Lung (tissue), 11 donors: ENCODE measurements at regions not wholly inside any gene's neighbourhood (a gene's known extent, or its start where the extent isn't known, plus 50 kb on each side); places are given as distances from the start of the nearest gene placed in this dataset.

Source experiments
- ATAC-seq: fragments of 200-7000 bp; cut with Tn5 transposase; one replicate; pipeline ENCODE4 v1.9.1; 2020; ENCODE audit warnings: moderate number of reproducible peaks; ENCODE audit not compliant: insufficient read depth, low FRiP score
- DNase-seq, 3 donors: peaks; one replicate each; pipeline ENCODE4 v3.0.0-alpha.2; 2013 to 2017
- H3K27ac ChIP-seq, 2 donors: one replicate each; pipeline ENCODE4 v1.5.1; 2013; ENCODE audit warnings: mild to moderate bottlenecking in 2 of 2, moderate library complexity in 2 of 2, control low read depth in 1 of 2, inconsistent platforms in 1 of 2, low read depth in 1 of 2, low read length in 1 of 2
- H3K27me3 ChIP-seq, 3 donors: one replicate each; pipeline ENCODE4 v1.5.1; 2013; ENCODE audit warnings: low read length in 2 of 3; ENCODE audit not compliant: control insufficient read depth in 3 of 3, insufficient read depth in 3 of 3
- H3K36me3 ChIP-seq, 4 donors: one replicate each; pipeline ENCODE4 v1.5.1; 2013; ENCODE audit warnings: low read length in 4 of 4, mild to moderate bottlenecking in 1 of 4, moderate library complexity in 1 of 4; ENCODE audit not compliant: control insufficient read depth in 4 of 4, insufficient read depth in 4 of 4
- H3K4me1 ChIP-seq, 5 donors: one replicate each; pipeline ENCODE4 v1.5.1; 2013; ENCODE audit warnings: low read length in 5 of 5, mild to moderate bottlenecking in 2 of 5, moderate library complexity in 1 of 5; ENCODE audit not compliant: control insufficient read depth in 5 of 5, insufficient read depth in 5 of 5
- H3K4me3 ChIP-seq: one replicate; pipeline ENCODE4 v1.5.1; 2013; ENCODE audit warnings: mild to moderate bottlenecking, control low read depth, moderate library complexity
- H3K9ac ChIP-seq, 2 donors: one replicate each; pipeline ENCODE4 v1.5.1; 2013; ENCODE audit warnings: low read length in 2 of 2, control low read depth in 1 of 2; ENCODE audit not compliant: insufficient read depth in 1 of 2
- H3K9me3 ChIP-seq, 4 donors: one replicate each; pipeline ENCODE4 v1.5.1; 2013; ENCODE audit warnings: low read length in 3 of 4, mild to moderate bottlenecking in 1 of 4, moderate library complexity in 1 of 4; ENCODE audit not compliant: control insufficient read depth in 4 of 4, insufficient read depth in 3 of 4
- CTCF ChIP-seq: IDR thresholded peaks from 2 replicates; pipeline ENCODE4 v1.5.1; 2012; ENCODE audit warnings: mild to moderate bottlenecking; ENCODE audit errors: control extremely low read depth, extremely low read depth
- WGBS, 2 donors: extraction: QIAGEN DNeasy Blood & Tissue Kit; methylation state at CpG; one replicate each; pipeline ENCODE4 v1.1.7; 2013; 5-methylcytosine and 5-hydroxymethylcytosine counted together
- donor health status: control.
- donor health status: control.
- donor health status: Bipolar disorder and iron deficiency.
- donor health status: healthy.
- donor health status: DM: yes; HTN: yes; CAD: no.

GRCh38 chr1:5596651-5597050 lies 395.6 kb downstream of the NPHP4 start:
- Histone ChIP-seq H3K36me3 (no peaks in the 10 kb centered on the region), H3K4me3 (no peak overlapping the region), H3K27ac (no peak overlapping the region), H3K27me3 (no peaks in the 10 kb centered on the region), H3K9me3 (peaks cover 0 to 8% (median 0%) of the 10 kb centered on the region in 4 donors), H3K4me1 (peaks cover 0 to 11% (median 0%) of the 10 kb centered on the region in 5 donors), H3K9ac (no peak overlapping the region)
- no peak for DNase-seq
- WGBS, 2 donors: 76 to 83% methylated on average over 8 of the region's 8 CpGs
- ATAC-seq: no peak
- no peak for TF ChIP-seq CTCF

GRCh38 chr1:5595531-5596170 lies 396.6 kb downstream of the NPHP4 start:
- Histone ChIP-seq H3K27ac (no peak overlapping the region), H3K9ac (no peak overlapping the region), H3K4me3 (no peak overlapping the region), H3K27me3 (no peaks in the 10 kb centered on the region), H3K9me3 (peaks cover 0 to 8% (median 3%) of the 10 kb centered on the region in 4 donors), H3K36me3 (no peaks in the 10 kb centered on the region), H3K4me1 (peaks cover 0 to 11% (median 0%) of the 10 kb centered on the region in 5 donors)
- DNase-seq (no peak), ATAC-seq (no peak)
- 87 to 90% methylated on average over 17 of the region's 17 CpGs for WGBS, 2 donors
- no peak for TF ChIP-seq CTCF

GRCh38 chr1:5594056-5594956 lies 397.9 kb downstream of the NPHP4 start:
- Histone ChIP-seq H3K9me3 (peaks cover 0 to 8% (median 3%) of the 10 kb centered on the region in 4 donors), H3K27me3 (no peaks in the 10 kb centered on the region), H3K4me3 (no peak overlapping the region), H3K4me1 (peaks cover 0 to 11% (median 0%) of the 10 kb centered on the region in 5 donors), H3K9ac (no peak overlapping the region), H3K27ac (no peak overlapping the region), H3K36me3 (no peaks in the 10 kb centered on the region)
- TF ChIP-seq CTCF: no peak
- no peak for ATAC-seq
- DNase-seq: no peak
- WGBS, 2 donors: 81 to 86% methylated on average over 18 of the region's 18 CpGs
